Right lobe of liver (tissue), 6 donors: ENCODE measurements at regions not wholly inside any gene's neighbourhood (a gene's known extent, or its start where the extent isn't known, plus 50 kb on each side); places are given as distances from the start of the nearest gene placed in this dataset.

ENCODE experiments used
- ATAC-seq, 4 donors: fragments of 200-7000 bp; cut with Tn5 transposase; one replicate each; pipeline ENCODE4 v1.9.1; 2020; ENCODE audit warnings: mild to moderate bottlenecking in 4 of 4, moderate library complexity in 4 of 4
- DNase-seq, 3 donors: peaks; one replicate each; pipeline ENCODE4 v3.0.0-alpha.2; 2020
- H3K27ac ChIP-seq, 3 donors: fragments of 200-600 bp; one replicate each; pipeline ENCODE4 v1.8.0; 2022
- H3K27me3 ChIP-seq, 2 donors: fragments of 200-600 bp; one replicate each; pipeline ENCODE4 v1.8.0; 2022
- H3K36me3 ChIP-seq, 4 donors: fragments of 200-600 bp; sonication (generic) in 1 of 4; one replicate each; pipeline versions ENCODE4 v1.5.1 to v1.8.0; 2017 to 2022; ENCODE audit warnings: control low read depth in 1 of 4
- H3K4me1 ChIP-seq, 4 donors: fragments of 200-600 bp; sonication (generic) in 1 of 4; one replicate each; pipeline versions ENCODE4 v1.5.1 to v1.8.0; 2017 to 2022; ENCODE audit warnings: control low read depth in 1 of 4
- H3K4me3 ChIP-seq, 3 donors: fragments of 200-600 bp; one replicate each; pipeline ENCODE4 v1.8.0; 2022
- H3K9me3 ChIP-seq, 4 donors: fragments of 200-600 bp; sonication (generic) in 1 of 4; one replicate each; pipeline versions ENCODE4 v1.5.1 to v1.8.0; 2017 to 2022; ENCODE audit warnings: control low read depth in 1 of 4
- POLR2A ChIP-seq: fragments of 450-650 bp; IDR thresholded peaks from one replicate; pipeline ENCODE4 v1.6.1; 2017; ENCODE audit warnings: antibody characterized with exemption, mild to moderate bottlenecking
- WGBS: methylation state at CpG from one replicate; pipeline ENCODE4 v1.1.6; 2018; ENCODE audit warnings: low coverage, low lambda C conversion rate; ENCODE audit not compliant: insufficient coverage; ENCODE audit errors: missing lambda C conversion rate; 5-methylcytosine and 5-hydroxymethylcytosine counted together
- intact Hi-C, 2 donors: fragments of 100-400 bp; cut with DNase I; formaldehyde crosslinking; loops; one replicate each; pipeline versions ENCODE4 v1.11.2 to v1.14.1; 2022
- TF ChIP-seq, protein P1 (sequence below), 4 donors: fragments of 200-600 bp in 3 of 4; fragments of 450-650 bp in 1 of 4; IDR thresholded peaks; one replicate each; pipeline versions ENCODE4 v1.5.1 to v1.8.0; 2016 to 2022; ENCODE audit warnings: antibody characterized with exemption in 4 of 4, mild to moderate bottlenecking in 2 of 4
- donor health status: DM: no; HTN: yes; CAD: no.
- donor health status: DM: no; HTN: no; CAD: no.
- donor health status: DM: no; HTN: no; CAD: no.
- donor health status: DM: no; HTN: yes; CAD: no.
- donor health status: DM: no; HTN: yes; CAD: no.

DNA sequence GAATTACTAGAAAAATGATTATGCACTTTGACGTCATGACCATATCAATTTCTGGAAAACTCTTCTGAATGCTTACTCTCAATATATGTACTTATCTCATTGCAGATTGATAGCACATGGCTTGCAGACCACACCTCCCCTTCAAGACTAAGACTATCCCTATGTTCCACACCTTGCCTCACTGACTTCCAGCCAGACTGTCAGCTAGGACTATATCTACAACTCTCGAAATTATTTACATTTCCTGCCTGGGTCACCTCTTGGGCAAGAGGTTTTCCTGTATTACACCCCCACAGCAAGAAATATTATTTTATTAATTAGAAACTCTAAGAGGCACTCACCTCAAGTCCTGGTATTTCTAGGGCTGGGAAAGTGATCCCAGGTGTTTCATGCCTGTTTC, 236.6 kb downstream of the CYRIA start:
- Histone ChIP-seq H3K36me3 (no peaks in the 10 kb centered on the region), H3K4me1 (peaks cover 0 to 16% (median 3%) of the 10 kb centered on the region in 4 donors), H3K27me3 (no peaks in the 10 kb centered on the region), H3K4me3 (no peak overlapping the region), H3K9me3 (no peaks in the 10 kb centered on the region), H3K27ac (no peak overlapping the region)
- ATAC-seq (no peak), DNase-seq (no peak)
- intact Hi-C loops = no loop called here
- TF ChIP-seq, protein P1, sequence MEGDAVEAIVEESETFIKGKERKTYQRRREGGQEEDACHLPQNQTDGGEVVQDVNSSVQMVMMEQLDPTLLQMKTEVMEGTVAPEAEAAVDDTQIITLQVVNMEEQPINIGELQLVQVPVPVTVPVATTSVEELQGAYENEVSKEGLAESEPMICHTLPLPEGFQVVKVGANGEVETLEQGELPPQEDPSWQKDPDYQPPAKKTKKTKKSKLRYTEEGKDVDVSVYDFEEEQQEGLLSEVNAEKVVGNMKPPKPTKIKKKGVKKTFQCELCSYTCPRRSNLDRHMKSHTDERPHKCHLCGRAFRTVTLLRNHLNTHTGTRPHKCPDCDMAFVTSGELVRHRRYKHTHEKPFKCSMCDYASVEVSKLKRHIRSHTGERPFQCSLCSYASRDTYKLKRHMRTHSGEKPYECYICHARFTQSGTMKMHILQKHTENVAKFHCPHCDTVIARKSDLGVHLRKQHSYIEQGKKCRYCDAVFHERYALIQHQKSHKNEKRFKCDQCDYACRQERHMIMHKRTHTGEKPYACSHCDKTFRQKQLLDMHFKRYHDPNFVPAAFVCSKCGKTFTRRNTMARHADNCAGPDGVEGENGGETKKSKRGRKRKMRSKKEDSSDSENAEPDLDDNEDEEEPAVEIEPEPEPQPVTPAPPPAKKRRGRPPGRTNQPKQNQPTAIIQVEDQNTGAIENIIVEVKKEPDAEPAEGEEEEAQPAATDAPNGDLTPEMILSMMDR (IDR thresholded peaks at IDR 0.05) = no peak
- no peak for TF ChIP-seq POLR2A
- WGBS = 30% methylated on average over 2 of the region's 2 CpGs

DNA sequence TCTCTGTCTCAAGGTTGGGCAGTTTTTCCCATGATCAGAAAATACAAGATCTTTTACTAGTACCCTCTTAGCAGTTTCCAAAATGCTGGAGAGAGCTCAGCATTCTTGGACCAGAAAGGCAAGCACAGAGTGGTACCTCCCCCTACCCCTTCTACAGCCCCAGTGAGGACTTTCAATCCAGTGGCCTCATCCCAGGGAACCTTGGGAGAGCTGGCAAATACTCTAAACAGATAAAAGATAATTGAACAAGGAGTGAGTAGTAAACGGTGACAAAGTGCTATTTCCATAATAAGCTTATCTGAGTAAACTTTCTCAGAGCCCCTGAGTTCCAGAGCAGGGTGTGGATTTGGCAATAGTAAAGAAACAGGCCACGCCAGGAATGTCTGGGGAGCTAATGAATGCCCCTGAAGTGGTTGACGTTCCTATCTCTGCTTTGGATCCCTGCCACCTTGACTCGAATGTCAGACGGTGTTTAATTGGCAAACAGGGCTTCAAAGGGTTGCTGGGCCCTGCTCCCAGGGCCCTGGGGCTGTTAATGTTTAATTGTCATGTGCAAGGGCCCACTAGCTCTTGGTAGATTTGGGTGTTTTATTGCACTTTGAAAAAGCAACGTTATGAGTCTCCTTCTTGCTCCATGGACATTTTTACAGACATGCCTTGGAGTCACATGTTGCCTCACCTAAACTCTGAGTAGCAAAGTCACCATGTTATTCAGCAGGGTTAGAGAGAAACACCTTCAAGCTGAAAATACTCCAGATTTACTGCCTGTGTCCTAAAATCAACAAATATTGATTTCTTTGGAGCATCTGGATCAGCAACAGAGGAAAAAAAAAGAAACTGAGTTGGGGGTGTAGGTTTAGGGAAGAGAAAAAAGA, 239.9 kb downstream of the CYRIA start:
- H3K4me3 ChIP-seq = no peak overlapping the region
- peaks cover 0 to 16% (median 3%) of the 10 kb centered on the region in 4 donors for H3K4me1 ChIP-seq
- H3K9me3 ChIP-seq = no peaks in the 10 kb centered on the region
- TF ChIP-seq, protein P1 (IDR thresholded peaks at IDR 0.05) = no peak
- TF ChIP-seq POLR2A = no peak
- H3K36me3 ChIP-seq = no peaks in the 10 kb centered on the region
- DNase-seq (peak; percentile 46 to 87 (median 74)), ATAC-seq (peak; percentile 93 to 97 (median 96))
- no peaks in the 10 kb centered on the region for H3K27me3 ChIP-seq
- 16% methylated on average over 6 of the region's 6 CpGs for WGBS
- H3K27ac ChIP-seq = peak overlapping the region in 2 of 3 donors; percentile 4 to 48
- intact Hi-C loops = no loop called here

DNA sequence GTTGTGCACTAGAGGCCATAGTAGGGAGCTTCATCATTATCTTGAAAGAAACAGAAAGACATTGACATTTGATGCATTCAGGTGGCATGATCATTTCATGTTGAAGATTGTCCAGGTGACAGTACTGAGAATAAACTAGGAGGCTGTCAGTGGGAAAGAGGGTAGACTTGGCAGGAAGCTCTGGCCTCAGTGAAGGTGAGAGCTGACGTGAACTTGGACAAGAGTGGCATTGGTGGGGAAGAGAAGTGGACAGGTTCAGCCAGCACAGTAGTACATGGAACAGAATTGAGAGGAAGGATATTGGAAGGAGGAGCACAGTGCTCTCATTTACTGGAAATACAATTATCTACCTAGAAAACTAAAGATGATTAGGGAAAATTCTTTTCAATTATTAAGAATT, 245.2 kb downstream of the CYRIA start:
- DNase-seq (no peak), ATAC-seq (no peak)
- Histone ChIP-seq H3K4me1 (peaks cover 0 to 3% (median 0%) of the 10 kb centered on the region in 4 donors), H3K4me3 (no peak overlapping the region), H3K27me3 (no peaks in the 10 kb centered on the region), H3K9me3 (no peaks in the 10 kb centered on the region), H3K36me3 (no peaks in the 10 kb centered on the region), H3K27ac (no peak overlapping the region)
- WGBS = 40% methylated on average over 1 of the region's 1 CpG
- intact Hi-C loops = no loop called here
- TF ChIP-seq, protein P1 (IDR thresholded peaks at IDR 0.05) = no peak
- no peak for TF ChIP-seq POLR2A

DNA sequence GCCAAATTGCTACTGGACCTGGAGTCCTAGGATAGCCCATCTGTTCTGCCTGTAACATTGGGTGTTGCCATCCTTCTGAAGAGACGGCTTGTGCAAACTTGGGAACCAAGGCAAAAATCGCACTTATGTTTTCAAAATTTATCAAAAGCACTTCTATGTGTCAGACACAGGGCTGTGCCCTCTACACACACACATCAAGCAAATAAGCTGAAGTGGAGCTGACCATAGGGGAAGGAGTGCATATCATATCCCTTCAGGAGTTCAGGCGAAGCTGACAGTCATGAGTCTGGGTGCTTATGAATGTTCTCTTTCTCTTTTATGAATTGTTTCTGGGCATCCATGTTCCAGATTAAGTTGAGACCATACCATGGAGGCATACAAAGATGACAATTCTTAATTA, 247.9 kb downstream of the CYRIA start:
- H3K27ac ChIP-seq = no peak overlapping the region
- ATAC-seq (no peak), DNase-seq (no peak)
- H3K4me3 ChIP-seq = no peak overlapping the region
- no peaks in the 10 kb centered on the region for H3K36me3 ChIP-seq
- H3K4me1 ChIP-seq = no peaks in the 10 kb centered on the region
- H3K27me3 ChIP-seq = no peaks in the 10 kb centered on the region
- no peaks in the 10 kb centered on the region for H3K9me3 ChIP-seq
- intact Hi-C loops = no loop called here
- WGBS = 73% methylated on average over 3 of the region's 3 CpGs
- no peak for TF ChIP-seq POLR2A
- TF ChIP-seq, protein P1 (IDR thresholded peaks at IDR 0.05) = no peak
